ENCODE measurements at regions not wholly inside any gene's neighbourhood (a gene's known extent, or its start where the extent isn't known, plus 50 kb on each side); places are given as distances from the start of the nearest gene placed in this dataset.

DNA sequence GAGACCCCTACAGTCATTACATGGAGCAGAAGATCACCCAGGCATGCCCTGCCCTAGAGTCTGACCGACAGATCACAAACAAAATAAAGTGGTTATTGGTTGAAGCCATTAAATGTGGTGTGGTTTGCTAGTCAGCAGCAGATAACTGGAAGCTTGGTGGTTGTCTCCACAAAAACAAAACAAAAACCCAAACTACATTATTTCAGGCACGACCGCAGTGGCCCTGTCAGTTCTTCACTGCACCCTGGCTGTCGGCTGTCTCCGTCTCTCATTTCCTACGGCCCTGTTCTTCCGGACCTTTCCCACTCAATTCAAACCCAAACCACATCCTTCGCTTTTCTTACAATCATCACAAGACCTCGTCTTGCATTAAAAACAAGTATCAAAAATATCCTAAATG is 521.3 kb upstream of the ZFP42 start:
- TF ChIP-seq FOXM1 (IDR thresholded peaks at IDR 0.05; ENCODE audit: borderline replicate concordance) = no peak
- no peak for TF ChIP-seq HDGF (IDR thresholded peaks at IDR 0.05; ENCODE audit: borderline replicate concordance)
- TF ChIP-seq ELF4 (IDR thresholded peaks at IDR 0.05) = no peak
- no peak for TF ChIP-seq SP1 (IDR thresholded peaks at IDR 0.05)
